ENCODE measurements at regions not wholly inside any gene's neighbourhood (a gene's known extent, or its start where the extent isn't known, plus 50 kb on each side); places are given as distances from the start of the nearest gene placed in this dataset.

DNA sequence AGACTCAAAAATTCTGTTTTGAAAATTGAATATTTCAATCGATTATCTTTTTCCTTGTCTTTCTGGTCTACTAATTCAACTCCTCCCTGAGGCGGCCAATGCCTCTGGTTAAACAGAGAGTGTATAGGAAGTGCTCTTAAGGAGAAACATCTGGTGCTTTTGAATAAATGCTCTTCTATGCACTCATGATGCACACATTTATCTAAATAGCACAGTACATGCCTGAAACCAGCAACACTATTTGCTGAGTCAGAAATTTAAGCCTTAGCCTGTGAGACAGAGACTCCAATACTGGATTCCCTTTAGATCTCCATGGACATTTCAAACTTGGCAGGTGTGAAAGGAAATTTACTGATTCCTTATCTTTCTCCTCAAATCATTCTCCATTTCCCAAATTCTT lies 118.6 kb downstream of the SLIT2 start:
- no peak for TF ChIP-seq EZH2phosphoT487 (IDR thresholded peaks at IDR 0.05; ENCODE audit: borderline replicate concordance, low read length)
- TF ChIP-seq, protein P1, sequence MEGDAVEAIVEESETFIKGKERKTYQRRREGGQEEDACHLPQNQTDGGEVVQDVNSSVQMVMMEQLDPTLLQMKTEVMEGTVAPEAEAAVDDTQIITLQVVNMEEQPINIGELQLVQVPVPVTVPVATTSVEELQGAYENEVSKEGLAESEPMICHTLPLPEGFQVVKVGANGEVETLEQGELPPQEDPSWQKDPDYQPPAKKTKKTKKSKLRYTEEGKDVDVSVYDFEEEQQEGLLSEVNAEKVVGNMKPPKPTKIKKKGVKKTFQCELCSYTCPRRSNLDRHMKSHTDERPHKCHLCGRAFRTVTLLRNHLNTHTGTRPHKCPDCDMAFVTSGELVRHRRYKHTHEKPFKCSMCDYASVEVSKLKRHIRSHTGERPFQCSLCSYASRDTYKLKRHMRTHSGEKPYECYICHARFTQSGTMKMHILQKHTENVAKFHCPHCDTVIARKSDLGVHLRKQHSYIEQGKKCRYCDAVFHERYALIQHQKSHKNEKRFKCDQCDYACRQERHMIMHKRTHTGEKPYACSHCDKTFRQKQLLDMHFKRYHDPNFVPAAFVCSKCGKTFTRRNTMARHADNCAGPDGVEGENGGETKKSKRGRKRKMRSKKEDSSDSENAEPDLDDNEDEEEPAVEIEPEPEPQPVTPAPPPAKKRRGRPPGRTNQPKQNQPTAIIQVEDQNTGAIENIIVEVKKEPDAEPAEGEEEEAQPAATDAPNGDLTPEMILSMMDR (conservative IDR thresholded peaks at IDR 0.05; ENCODE audit: low read depth, low read length) = no peak
